ENCODE measurements at regions not wholly inside any gene's neighbourhood (a gene's known extent, or its start where the extent isn't known, plus 50 kb on each side); places are given as distances from the start of the nearest gene placed in this dataset.
"Not testable (repeated sequence)": the region's sequence is repeated elsewhere in the genome, so short reads cannot be mapped to it uniquely, and the experiment has no call there.

- no peak for DNase-seq
Measured at GRCh38 chrX:140163371-140164159, 198.2 kb upstream of the CXorf66 start.

GRCh38 chrX:140157611-140158010 lies 192.3 kb upstream of the CXorf66 start:
- DNase-seq, result no peak

- DNase-seq, result no peak
Measured at GRCh38 chrX:140157143-140157542, 191.8 kb upstream of the CXorf66 start.

GRCh38 chrX:140151316-140151715 lies 186.0 kb upstream of the CXorf66 start:
- no peak for DNase-seq

GRCh38 chrX:140149761-140150160 lies 184.4 kb upstream of the CXorf66 start:
- DNase-seq, result no peak

- peak; percentile 8 for DNase-seq
Measured at GRCh38 chrX:140141444-140142029, 176.2 kb upstream of the CXorf66 start.

- DNase-seq, result not testable (repeated sequence)
Measured at GRCh38 chrX:140138492-140138891, 173.2 kb upstream of the CXorf66 start.

- DNase-seq, result not testable (repeated sequence)
Measured at GRCh38 chrX:140138065-140138464, 172.7 kb upstream of the CXorf66 start.

GRCh38 chrX:140132937-140133336 lies 167.6 kb upstream of the CXorf66 start:
- DNase-seq, result no peak

- DNase-seq, result no peak
Measured at GRCh38 chrX:140123446-140123845, 158.1 kb upstream of the CXorf66 start.

GRCh38 chrX:140114059-140114458 lies 148.7 kb upstream of the CXorf66 start:
- not testable (repeated sequence) for DNase-seq

GRCh38 chrX:140110081-140110650 lies 144.8 kb upstream of the CXorf66 start:
- no peak for DNase-seq

GRCh38 chrX:140104760-140105159 lies 139.4 kb upstream of the CXorf66 start:
- no peak for DNase-seq

GRCh38 chrX:140099221-140099620 lies 133.9 kb upstream of the CXorf66 start:
- no peak for DNase-seq

GRCh38 chrX:140092121-140092520 lies 126.8 kb upstream of the CXorf66 start:
- DNase-seq, result no peak

- DNase-seq, result no peak
Measured at GRCh38 chrX:140091125-140091886, 126.0 kb upstream of the CXorf66 start.

GRCh38 chrX:140090800-140091124 lies 125.4 kb upstream of the CXorf66 start:
- DNase-seq, result no peak

GRCh38 chrX:140088438-140088837 lies 123.1 kb upstream of the CXorf66 start:
- DNase-seq, result no peak

- DNase-seq, result no peak
Measured at GRCh38 chrX:140087875-140088274, 122.6 kb upstream of the CXorf66 start.

- no peak for DNase-seq
Measured at GRCh38 chrX:140086691-140087090, 121.4 kb upstream of the CXorf66 start.

GRCh38 chrX:140074851-140075250 lies 109.5 kb upstream of the CXorf66 start:
- not testable (repeated sequence) for DNase-seq

GRCh38 chrX:140071037-140071436 lies 105.7 kb upstream of the CXorf66 start:
- DNase-seq, result no peak

GRCh38 chrX:140065961-140066662 lies 100.8 kb upstream of the CXorf66 start:
- DNase-seq, result no peak
